Fibroblast of peridontal ligament (primary cell): ENCODE measurements at regions not wholly inside any gene's neighbourhood (a gene's known extent, or its start where the extent isn't known, plus 50 kb on each side); places are given as distances from the start of the nearest gene placed in this dataset.
"Not testable (repeated sequence)": the region's sequence is repeated elsewhere in the genome, so short reads cannot be mapped to it uniquely, and the experiment has no call there.

Experiments
- DNase-seq: peaks from one replicate; pipeline ENCODE4 v3.0.0-alpha.2; 2010; ENCODE audit errors: extremely low read depth

DNA sequence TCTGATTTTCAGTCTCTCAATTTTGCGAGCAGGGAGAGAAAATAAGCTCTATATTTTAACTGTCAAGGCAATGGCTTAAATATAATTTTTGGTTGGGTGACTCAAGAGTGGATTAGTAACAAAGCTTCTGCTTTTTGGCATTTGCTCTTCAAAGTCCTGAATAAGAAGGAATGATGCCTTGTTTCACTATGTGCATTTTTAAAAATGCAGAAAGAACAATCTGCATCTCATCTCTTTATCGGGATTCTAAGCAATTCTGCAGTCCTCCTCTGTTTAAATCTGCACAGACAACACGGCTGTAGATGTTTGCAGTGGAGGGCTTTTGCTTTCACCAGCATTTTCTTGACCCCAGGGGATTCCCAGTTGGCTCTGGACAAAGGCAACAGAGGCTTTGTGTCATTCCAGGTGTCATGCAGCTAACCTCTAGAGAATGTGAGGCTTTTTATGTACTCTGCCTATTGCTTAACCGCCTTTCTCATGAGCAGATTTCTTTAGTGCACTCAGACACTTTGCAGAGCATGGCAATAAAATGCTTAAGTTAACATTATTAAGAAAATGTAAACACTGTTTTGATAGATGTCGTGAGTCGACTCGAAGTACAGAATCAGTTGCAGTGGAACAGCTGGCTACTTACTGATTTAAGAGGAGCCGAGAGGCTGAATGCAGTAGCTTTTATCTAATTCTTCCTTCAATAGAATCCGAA is 783.2 kb upstream of the NEGR1 start:
- DNase-seq = no peak

DNA sequence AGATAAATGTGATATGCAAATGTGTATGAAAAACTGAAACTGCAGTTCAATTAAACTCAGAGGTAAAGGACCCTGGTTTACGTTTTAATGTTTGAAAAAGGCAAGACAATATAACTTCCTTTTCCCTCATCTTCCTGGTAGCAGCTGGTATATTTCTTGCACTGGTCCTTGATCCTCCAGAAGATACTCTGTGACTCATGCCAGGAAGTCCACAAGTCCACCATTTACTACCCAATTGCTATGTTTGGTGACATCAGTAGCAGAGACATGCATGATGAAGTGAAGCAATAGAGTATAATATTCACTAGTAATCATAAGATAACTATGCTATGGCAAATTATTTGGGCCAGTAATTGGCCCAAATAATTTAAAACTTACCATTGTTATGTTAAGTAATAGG is 774.5 kb upstream of the NEGR1 start:
- no peak for DNase-seq

DNA sequence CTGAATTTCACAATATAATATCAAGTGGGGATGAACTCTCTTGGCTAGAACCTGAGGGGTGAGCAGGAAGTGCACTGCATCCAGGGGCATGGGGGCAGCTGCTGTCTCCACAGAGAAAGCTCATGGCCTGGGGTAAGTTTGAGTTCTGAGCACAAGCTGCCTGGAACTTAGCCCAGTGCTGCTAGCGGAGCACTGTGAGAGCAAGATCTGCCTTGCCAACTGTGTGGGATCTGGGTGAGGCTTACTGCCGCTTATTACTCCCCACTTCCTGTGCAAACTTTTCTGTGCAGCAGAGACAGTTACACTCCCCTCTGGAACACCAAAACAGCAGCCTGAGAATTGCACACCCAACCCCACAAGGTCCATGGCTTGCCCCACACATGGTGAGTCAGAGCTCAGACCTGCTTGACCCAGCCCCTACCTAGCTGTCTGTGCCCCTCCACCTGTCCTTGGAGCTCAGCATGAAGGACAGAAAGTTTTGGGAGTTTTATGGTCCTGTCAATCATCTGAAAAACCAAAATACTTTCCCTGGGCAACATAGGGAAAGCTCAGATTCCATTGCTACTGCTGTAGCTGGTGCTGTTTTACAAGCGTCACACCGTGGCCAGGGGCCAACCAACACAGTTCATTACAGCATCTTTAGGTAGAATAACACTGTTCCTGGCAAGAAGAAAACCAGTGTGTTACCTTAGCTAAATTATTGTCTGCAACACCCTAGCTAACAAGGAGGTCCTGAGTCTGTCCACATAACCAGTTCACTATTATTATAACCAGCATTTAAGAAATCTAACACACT is 762.1 kb upstream of the NEGR1 start:
- DNase-seq = no peak

DNA sequence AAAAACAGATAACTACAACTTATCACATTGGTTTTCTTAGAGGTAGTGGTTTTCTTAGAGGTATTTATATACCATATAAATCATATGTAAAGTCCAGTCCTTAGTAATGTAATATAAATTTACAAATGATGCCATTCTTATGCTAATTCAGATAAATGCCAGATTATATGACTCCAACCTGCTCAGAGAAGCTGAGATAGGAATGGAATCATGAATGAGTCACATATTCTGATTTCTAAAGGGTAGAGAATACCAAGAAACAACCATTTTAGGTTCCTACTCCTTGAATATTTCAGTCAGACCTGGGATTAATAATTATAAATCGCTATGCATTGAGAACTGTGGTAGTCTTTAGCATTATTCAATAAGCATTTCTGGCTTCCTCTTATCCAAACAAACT is 760.1 kb upstream of the NEGR1 start:
- no peak for DNase-seq

DNA sequence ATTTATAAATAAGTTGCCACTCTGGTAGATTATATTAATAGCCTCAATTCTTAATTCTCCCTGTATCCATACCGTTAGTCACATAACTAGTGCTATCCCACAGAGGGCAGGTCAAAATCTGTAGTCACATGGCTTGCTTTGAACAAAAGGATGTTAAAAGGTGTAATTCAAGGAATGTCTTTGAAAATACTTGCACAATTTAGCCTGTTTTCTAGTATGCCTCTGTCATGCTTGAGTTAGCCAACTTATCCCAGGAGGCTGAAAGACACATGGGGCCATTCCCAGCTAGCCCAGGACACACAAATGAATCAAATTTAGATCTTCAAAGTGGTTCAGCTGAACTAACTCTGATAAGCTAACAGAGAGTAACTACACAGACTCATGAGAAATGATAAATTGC is 758.5 kb upstream of the NEGR1 start:
- no peak for DNase-seq

DNA sequence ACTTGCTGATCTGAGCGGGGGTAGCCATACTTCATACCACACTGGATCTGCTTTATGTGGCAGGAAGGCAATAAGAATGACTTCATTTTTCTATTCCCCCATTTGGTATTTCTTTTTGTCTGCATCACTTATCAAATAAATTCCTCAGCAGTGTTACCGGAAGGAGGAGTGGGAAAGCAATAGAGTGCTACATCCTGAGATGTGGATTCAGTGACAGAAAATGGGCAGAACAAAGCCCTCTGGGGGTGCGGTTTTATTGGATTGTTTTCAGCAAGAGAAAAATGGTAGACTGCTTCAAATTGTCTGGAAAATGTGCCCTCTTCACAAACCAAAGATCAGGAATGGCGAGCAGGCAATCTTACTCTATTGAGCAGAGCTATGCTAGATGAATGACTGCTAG is 751.9 kb upstream of the NEGR1 start:
- no peak for DNase-seq

DNA sequence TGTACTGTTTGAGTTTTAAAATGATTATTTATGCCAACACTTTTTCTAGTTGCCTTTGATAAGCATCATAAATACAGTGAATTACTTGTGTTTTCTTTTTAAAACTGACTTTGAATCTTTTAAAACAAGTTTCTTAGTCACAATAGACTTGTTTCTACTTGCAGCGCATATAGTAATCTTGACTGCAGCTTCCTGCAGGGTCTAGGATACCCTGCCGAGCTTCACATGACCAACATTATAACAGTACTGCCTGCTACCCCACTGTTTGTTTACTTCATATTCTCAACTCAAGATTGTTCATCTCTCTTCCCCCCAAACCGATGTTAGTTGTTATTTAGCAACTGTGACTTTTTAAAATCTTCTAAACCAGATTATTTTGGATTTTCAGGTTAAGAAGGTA is 751.3 kb upstream of the NEGR1 start:
- no peak for DNase-seq

DNA sequence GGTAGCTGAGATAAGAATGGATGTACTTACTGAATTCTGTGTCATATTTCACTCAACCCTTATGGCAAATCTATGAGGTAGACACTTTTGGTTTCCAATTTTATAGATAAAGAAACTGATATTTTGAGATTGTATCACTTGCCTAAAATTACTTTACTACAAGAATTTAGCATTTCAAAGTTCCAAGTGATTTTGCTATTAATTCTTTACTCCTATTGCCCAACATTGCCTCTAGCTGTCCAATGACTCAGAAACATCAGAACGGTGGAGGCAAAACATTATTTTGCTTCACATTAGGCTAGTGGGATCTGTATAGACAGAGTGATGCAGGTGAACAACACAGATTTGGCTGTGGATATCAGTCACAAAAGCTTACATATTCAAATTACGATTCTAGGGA is 747.2 kb upstream of the NEGR1 start:
- no peak for DNase-seq

DNA sequence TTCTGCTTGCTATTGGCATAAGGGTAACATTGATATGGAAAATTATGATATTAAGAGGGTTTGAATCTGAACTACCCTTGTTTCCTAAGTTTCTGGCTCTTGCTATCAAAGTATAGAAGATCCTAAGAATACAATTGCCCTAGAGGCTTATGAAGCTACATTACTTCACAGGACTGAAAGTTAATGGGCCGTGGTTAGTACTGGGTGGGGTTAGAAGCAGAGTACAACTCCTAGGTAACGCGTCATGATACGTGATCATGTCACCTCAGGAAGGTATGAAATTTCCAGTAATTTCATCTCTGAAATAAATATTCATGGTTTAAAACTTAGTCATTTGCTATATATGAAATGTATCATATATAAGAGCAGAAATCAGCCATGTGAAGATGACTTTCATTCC is 743.8 kb upstream of the NEGR1 start:
- DNase-seq = no peak

DNA sequence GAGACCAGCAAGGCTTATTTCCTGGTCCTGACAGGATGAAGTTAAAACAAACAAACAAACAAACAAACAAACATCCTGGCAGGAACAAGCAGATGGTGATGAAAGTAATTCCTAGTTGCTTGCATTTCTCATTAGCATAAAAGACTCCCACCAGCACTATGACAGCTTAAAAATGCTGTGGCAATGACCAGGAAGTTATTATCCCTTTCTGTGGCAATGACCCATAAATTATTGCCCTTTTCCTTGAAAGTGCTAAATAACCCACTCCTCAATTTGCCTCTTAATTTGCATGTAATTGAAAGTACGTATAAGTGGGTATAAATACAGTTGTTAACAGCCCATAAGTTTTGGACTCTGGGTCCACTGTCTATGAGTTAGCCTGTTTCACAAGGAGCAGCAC is 727.6 kb upstream of the NEGR1 start:
- DNase-seq = no peak

DNA sequence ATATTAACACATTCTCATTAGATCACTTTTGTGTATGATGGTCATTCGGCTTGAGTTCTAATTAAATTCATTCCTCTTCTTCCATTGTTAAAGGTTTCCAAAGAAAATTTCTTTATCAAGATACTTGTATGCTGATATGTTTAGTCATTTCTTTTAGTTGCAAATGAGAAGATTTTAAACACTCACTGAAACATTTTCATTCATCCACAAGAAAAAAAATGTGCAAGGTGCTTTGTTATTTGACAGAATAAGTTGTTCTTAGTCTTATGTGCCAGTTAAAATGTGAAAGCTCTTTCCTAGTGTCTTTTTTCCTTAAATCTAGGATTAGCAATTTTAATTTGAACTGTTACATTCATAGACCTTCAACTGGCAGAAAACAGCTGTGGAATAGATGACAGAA is 727.0 kb upstream of the NEGR1 start:
- DNase-seq = no peak

DNA sequence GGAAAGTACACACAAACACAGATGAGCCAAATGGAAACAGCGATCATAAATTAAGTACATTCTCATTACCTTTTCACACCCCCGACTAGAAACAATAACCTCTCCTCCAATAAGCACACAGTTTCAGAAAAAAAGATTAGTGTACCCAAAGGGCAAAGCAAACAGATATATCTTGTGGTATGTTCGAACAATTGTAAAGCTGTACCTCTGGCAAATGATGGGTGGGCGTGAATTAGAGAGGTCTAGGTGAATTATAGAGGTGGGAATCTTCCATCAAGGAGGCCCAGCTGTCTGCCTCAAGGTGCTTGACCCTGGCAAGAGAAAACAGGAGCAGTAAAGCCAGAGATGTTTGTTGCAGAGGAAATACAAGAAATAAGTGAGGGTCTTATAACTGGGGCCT is 715.3 kb upstream of the NEGR1 start:
- DNase-seq = no peak

DNA sequence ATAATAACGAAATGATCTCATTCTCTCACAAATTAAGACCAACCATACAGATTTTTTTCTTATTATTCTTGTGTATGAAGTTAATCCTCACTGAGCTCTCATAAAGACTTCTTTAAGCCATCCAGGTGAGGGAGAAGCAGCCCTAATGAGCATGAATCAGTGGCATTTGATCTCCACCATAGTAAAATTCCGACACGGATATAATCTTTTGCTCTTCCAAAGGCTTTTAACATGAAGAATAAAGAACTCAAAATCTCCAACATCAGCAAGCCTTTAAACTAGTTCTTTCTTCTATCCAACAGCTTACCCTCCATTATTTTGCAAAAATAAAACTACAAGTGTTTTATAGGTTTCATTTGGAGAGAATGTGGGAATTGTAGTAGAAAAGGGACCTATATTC is 714.7 kb upstream of the NEGR1 start:
- DNase-seq = no peak

DNA sequence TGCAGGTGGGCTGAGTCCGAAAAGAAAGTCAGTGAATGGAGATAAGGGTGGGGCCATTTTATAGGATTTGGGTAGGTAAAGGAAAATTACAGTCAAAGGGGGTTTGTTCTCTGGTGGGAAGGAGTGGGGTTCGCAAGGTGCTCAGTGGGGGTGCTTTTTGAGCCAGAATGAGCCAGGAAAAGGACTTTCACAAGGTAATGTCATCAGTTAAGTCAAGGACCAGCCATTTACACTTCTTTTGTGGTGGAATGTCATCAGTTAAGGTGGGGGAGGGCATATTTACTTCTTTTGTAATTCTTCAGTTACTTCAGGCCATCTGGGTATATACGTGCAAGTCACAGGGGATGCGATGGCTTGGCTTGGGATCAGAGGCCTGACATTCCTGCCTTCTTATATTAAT is 705.5 kb upstream of the NEGR1 start:
- not testable (repeated sequence) for DNase-seq

DNA sequence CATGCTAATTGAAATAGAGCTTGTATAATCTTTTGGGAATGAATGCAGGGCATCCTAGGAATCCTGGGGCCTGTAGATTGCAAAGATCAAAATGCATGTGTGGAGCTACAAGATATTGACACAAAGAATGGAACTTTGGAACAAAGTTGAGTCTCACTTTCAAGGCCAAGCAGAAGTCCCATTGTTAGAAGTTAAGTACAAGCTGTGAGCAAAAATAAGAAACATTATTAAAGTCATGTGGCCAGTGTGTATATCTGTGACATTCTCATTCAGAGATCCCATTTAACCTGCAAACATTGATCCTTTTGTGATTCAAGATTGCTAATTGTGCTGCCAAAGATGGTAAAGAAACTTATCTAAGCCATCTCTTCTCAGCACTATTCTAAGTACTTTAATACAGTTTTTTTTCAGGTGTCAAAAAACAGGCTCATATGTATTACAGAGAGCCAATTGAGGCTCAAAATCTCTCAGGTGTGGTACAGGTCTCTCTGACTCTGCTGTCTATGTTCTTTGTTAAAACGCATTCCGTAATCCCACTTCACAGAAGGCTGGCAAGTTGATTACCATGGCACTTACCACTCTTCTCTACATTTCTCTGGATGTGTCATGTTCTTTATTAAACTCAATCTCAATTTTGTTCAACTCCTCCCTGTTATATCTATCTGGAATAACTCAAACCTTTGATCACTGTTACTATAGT is 704.4 kb upstream of the NEGR1 start:
- DNase-seq = no peak

DNA sequence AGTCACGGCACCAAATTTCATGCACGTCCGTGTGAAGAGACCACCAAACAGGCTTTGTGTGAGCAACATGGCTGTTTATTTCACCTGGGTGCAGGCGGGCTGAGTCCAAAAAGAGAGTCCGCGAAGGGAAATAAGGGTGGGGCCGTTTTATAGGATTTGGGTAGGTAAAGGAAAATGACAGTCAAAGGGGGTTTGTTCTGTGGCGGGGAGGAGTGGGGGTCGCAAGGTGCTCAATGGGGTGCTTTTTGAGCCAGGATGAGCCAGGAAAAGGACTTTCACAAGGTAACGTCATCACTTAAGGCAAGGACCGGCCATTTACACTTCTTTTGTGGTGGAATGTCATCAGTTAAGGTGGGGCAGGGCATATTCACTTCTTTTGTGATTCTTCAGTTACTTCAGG is 702.7 kb upstream of the NEGR1 start:
- DNase-seq = not testable (repeated sequence)

DNA sequence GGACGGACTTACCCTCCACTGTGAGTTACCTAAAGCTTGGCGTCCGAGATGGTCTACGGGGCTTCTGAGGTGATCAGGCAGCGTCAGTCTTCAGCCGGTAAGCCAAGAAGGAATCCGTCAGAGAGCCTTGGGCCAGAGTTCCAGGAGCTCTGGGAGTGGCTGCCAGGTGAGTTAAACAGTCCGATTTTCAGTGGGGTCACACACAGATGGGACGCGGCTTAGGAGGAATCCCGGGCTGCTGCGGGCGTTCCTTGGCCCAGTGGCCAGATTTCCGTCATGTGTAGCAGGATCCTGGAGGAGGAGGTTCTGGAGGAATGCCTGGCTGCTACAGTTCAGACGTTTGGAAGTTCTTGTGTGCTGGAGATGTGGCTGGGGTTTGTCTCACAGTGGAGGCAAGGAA is 700.7 kb upstream of the NEGR1 start:
- not testable (repeated sequence) for DNase-seq

DNA sequence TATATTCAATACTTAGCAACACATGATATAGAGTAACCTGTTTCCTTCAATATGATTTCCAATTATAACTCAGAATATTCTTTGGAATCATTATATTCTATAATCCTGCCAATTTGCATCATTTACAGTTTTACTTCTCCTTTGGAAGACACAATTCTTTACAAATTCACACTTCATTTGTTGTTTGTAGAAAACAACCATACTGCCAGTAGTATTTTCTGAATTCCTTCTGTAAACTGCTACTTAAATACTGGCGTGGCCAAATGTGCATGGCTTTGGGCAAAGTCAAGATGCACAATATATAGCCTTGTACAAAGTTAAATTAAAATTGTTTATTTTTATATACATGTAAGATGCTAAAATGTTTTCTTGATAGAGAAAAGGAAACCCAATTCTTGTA is 687.1 kb upstream of the NEGR1 start:
- no peak for DNase-seq

DNA sequence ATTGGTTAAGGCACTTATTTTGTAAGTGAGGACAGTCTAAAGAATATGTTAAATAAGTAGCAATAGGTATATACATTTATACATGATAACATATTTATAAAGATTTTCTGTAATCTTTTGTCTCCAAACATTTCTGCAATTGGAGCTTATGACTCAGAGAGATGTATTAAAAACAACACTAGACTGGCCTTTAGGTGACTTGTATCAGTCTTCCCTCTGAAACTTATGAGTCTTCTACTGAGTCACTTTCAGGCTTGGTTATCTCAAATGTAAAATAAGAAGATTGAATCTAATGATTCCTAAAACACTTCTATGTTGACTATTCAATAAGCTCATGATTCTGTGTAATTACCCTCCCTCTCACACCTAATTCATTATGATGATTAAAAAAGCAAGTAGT is 672.6 kb upstream of the NEGR1 start:
- DNase-seq = no peak

DNA sequence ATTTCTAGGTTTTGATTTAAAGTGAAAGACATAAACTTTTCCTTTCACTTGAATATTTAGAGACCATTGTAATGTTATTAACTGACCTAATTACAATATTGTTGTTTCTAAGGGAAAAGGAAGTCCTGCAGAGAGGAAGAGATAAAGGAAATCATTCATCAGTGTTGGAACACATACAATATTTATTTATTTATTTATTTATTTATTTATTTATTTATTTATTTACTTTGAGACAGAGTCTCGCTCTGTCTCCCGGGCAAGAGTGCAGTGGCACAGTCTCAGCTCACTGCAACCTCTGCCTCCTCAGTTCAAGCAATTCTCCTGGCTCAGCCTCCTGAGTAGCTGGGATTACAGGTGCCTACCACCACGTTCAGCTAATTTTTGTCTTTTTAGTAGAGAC is 668.6 kb upstream of the NEGR1 start:
- not testable (repeated sequence) for DNase-seq

DNA sequence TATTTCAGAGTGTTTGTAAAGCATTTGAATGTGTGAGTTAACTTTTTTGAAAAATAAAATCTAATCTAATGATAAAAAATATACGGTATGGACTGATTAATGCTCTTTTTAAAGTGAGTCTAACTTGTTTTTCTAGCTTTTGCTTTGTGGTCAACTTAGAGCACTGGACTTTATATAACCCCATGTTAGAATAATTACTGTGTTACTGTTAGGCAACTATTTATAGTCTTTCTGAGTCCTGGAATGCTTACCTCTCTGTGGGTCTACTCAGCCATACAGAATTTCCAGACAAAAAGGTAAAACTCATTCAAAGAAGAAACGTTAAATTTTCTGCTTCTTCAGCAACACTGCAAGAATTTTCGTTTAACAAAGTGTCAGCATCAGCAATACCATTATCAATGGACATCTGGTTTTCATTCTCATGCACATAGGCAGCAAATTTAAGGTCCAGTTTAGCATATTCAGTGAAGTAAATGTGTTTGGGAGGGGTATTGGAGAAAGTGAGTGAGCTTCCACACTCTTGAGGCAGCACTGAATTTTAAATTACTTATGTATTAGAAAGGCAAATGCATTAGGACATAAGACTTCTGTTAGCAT is 664.7 kb upstream of the NEGR1 start:
- peak; percentile 16 for DNase-seq

DNA sequence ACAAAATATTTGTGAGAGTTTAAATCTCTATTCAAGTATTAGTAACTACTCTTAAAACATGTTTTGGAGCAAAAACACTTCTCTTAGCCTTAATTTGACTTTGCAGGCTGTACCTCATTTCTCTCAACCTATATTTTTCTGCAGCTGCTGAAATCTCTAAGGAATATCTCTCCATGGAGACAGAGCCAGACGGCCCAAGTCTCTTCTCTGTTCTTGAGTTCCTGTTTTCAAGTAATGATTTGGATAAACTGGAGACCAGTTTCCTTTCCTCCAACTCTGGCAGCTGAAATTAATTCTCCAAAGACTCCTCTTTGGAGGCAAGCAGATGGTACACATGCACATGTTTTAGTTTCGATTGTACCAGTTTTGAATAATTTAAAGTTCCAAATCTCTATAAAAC is 659.7 kb upstream of the NEGR1 start:
- peak; percentile 38 for DNase-seq

DNA sequence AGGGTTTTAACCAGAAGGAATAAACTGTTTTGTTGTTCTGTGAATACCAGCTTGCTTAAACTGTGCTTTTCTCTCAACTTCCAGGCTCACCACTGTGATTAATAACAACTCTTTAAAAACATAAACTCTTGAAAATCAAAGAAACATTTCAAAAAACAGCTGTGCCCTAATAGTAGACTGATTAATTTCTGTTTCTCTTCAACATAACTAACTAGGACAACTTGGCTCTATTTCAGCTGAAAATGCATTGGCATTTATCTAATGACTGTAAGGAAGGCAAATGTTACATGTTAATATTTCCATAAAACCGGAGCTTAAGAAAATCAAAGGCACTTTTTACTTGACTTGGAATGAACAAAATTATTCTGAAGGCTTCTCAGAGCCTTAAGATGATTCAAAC is 656.1 kb upstream of the NEGR1 start:
- DNase-seq = no peak
